Hematopoietic multipotent progenitor cell treated with erythropoietin and hydrocortisone succinate and interleukin-3 and kit ligand, for 15 days (in vitro differentiated cells): ENCODE measurements at regions not wholly inside any gene's neighbourhood (a gene's known extent, or its start where the extent isn't known, plus 50 kb on each side); places are given as distances from the start of the nearest gene placed in this dataset.

Experiments
- DNase-seq: peaks from one replicate; pipeline ENCODE4 v3.0.0-alpha.2; 2015; ENCODE audit warnings: low spot score

DNA sequence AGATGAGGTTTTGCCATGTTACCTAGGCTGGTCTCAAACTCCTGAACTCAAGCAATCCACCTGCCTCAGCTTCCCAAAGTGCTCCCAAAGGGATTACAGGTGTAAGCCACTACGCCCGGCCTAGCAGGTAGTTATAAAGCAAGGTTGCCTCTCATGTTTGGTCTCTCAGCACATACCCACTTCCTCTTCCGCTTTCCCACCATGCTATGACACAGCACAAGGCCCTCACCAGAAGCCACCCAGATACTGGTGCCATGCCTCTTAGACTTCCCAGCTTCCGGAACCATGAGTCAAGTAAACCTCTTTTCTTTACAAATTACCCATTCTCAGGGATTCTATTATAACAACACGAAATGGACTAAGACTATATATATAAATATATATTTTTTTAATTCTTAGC lies 143.6 kb downstream of the COPRS start:
- DNase-seq: no peak

DNA sequence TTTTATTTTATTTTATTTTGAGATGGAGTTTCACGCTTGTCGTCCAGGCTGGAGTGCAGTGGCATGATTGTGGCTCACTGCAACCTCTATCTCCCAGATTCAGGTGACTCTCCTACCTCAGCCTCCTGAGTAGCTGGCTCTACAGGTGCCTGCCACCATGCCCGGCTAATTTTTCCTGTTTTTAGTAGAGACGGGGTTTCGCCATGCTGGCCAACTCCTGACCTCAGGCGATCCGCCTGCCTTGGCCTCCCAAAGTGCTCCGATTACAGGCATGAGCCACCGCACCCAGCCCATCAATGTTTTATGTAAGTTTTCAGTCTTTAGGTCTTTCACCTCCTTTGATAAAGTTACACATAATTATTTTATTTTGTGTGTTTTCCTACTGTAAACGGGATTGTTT lies 154.6 kb downstream of the COPRS start:
- DNase-seq: no peak

DNA sequence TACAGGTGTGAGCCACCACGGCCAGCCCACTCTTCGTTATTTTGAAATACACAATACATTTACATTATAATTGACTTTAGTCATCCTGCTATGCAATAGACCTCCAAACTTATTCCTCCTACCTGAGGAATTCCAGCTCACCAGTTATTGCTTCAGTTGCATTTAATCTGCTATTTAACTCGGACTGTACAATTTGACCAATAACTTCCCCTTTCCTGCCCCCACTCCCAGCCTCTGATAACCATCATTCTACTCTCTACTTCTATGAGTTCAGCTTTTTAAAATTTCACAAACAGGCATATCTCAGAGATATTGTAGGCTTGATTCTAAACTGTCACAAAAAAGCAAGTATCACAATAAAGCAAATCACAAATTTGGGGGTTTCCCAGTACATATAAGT lies 157.0 kb downstream of the COPRS start:
- DNase-seq: no peak

DNA sequence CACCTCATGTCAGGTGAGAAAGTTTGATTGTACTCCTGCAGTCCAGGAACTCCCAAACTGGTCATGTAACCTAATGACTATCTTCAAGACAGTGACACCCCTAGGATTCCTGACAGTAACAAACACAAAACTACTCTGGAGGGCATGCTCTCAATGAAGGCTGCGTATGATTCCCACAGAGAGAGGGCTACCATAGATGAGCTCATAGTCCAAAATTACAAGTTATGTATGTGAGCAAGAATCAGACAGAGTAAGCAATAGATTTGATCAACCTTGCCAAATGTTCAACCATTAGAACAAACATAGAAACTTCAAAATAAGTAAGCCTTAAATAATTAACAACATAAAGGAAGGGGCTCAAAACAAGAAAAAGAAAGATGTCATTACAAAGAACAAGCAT lies 158.1 kb downstream of the COPRS start:
- DNase-seq: no peak

DNA sequence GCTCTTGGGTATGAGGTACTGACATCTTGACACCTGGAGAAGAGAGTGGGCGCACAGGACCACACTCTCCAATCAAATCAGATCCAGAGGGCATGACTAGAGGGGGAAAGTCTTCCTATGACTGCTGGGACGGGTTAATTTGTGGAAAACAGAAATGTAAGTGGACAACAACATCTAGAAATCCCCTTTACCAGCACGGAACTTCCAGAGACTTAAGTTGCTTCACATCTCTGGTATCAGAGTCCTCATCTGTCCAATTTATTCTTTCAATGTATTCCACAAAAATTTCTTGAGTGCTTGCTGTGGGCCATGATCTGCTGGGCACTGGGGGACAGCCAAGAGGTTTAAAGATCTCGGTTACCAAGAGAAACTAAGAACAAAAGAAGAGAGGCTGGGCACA lies 159.2 kb downstream of the COPRS start:
- DNase-seq: no peak

DNA sequence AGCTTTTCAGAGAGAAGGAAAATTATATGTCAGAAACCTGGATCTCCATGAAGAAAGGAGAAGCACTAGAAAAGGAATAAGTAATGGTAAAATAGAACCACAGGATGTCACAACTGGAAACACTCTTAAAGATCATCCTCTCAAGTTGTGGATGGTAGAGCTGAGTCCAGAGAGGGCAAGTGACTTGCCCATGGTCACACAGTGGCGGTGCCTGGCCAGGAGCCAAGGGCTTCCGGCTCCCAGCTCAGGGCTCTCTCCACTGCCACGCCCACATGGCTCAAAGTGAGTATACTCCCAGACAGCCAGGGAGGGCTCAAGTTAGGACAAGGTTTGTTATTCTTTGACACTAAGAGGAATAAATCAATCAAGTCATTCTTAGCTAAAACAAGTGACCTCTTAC lies 159.8 kb downstream of the COPRS start:
- DNase-seq: peak; percentile 5

DNA sequence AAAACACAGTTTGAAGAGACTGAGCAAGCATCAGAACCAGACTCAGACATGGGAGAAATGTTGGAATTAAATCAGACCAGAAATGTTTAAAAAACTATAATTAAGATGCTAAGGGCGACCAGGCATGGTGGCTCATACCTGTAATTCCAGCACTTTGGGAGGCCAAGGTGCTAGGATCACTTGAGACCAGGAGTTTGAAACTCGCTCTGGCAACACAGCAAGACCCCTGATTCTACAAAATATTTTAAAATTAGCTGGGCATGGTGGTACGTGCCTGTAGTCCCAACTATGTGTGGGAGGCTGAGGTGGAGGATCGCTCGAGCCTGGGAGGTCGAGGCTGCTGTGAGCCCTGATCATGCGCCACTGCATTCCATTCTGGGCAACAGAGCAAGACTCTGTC lies 160.3 kb downstream of the COPRS start:
- DNase-seq: no peak

DNA sequence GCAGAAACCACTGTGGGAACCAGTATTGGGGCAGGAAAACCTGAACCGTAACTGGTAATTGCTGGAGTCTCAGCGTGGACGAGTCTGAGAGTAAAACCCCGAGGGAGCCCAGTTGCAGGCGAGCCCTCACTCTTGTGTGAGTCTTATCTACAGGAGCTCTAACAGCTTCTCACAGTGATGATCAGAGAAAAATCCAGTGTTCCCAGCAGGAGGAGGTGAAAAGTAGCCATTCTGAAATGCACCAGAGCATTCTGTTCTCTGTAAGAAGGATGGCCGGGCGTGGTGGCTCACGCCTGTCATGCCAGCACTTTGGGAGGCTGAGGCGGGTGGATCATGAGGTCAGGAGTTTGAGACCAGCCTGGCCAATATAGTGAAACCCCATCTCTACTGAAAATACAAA lies 161.2 kb downstream of the COPRS start:
- no peak for DNase-seq

DNA sequence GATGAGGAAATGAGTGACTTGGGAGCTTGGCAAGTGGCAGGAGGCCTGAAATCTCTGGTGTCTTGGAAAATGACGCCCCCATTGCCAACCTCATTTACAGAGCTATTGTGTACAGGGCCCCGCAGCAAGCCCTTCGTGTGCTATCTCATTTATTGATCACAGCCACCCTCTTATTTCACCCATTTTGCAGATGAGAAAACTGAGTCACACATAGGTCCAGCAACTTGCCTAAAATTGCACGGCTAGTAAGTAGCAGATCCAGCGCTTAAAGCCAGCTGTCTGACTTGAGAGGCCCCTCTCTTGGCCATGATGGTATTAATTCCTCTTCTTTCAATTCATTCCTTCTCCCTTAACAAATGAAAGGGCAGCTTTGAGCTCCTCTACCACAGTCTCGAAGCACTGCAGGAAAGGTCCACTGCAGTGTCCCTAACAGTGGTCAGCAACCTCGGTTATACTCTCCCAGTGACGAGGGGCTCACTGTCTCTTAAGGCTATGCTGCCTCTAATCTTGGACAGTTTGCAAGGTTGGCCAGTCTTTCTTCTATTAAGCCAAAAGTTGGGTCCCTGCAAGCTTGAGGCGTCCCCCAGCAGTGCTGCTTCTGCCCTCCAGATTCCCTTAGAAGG lies 162.2 kb downstream of the COPRS start:
- no peak for DNase-seq

DNA sequence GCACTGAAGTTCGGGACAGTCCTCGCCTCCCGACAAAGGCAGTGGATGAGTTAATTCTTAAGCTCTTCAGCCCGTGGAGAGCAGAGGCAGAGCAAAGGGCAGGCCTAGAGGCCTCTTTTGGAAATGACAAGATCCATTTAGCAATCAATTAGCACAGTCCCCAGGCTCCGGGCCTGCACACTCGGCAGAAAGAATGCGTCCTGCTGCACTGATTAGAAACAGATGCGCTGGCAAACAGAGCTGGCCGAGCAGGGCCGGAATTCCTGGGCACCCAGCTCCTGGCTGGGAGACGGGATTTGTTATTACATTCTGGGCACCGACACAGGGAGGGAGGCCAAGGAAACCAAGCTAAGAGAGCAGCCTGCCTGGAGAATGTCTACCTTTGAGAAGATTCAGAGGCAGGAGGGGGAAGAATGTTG lies 162.9 kb downstream of the COPRS start:
- no peak for DNase-seq

DNA sequence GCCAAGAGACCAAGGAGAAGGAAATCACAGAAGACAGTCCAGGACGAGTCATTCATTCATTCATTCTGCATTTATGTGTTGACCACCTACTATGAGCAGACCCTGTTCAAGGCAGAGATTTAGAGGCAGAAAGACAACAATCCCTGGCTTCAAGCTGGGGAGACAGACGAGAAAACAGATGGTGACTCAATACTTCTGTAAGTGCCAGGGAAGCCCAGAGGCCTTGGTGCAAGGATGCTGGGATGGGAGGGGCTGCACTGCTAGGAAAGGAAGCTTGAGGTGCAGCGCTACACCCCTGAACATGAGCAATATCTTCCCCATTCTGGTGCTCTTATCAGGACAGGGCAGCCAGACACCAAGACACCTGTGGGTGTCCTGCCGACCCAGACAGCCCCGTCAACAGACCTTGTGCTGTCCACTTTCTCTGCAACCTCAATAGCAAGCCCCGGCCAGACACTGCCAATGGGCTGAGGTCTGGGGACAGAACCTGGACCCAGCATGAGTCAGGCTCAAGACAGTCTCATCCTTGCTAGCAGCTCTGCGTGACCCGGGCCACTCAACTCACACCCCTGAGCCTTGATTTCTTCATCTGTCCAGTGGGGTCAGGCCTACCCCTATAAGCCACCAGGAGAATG lies 163.5 kb downstream of the COPRS start:
- DNase-seq: no peak

DNA sequence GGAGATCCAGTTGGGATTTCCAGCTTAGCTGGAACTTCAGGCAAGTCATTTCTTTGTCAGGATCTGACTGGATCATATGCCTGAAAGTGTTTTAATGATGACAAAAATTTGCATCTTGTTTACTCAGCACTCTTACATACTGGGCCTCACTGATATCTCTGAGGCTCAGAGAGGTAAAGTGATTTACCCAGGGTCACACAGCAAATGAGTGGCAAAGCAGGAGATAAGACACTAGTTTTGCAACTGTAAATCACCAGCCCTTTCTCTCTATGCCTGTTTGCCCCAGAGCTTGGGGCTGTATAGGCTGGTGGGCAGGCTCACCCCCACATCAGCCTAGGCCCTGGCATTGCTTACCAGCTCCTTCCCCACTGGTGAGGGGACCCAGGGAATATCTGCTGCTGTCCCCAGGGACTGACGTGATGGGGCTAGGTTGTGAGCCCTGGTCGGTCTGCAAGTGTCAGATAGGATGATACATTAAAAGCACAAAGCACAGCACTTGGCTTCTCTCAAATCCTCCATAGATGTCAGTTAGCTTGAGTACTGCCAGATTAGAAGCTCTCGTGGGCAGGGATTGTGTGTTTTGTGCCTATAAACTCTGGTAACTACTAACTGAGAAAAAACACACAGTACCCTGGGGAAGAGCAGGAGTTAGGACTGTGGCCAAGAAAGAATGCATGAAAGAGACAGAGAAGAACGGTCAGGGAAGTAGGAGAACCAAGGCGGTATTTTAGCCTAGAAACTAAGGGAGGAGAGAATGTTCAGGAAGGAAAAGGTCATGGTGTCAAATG lies 165.4 kb downstream of the COPRS start:
- DNase-seq: no peak

DNA sequence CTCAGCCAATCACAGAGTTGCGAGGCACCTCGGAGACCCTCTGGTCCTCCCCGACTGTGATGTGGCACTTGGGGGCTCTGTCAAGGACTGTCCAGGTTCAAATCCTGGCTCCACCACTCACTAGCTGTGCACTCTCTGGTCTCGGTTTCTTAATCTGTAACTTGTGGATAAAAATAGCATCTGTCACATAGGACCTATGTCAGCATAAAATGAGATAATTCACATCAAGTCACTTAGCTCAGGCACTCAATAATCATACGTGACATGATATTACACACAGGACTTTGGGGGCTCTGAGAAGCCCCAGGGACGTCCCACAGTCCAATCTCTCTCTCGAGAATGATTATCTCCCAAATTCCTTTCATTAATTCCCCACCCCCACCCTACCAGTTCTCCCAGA lies 166.4 kb downstream of the COPRS start:
- no peak for DNase-seq

DNA sequence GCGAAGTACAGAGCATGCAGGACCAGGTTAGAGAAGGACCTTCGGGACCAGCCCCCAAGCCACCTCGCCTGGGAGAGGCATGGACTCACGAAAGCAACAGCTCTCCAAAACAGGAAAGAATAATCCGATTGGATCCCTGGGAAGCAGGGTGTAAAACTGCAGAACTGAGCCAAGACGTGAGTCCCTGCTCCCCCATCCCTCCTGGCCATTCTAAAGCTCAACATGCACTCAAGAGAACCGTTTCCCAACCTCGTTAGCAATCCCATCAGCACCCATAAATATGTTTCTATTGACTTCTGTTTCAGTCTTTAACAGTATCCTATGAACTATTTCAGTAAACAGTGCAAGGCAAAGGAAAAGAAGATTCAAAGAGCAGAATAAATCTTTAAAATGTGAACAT lies 167.0 kb downstream of the COPRS start:
- no peak for DNase-seq

DNA sequence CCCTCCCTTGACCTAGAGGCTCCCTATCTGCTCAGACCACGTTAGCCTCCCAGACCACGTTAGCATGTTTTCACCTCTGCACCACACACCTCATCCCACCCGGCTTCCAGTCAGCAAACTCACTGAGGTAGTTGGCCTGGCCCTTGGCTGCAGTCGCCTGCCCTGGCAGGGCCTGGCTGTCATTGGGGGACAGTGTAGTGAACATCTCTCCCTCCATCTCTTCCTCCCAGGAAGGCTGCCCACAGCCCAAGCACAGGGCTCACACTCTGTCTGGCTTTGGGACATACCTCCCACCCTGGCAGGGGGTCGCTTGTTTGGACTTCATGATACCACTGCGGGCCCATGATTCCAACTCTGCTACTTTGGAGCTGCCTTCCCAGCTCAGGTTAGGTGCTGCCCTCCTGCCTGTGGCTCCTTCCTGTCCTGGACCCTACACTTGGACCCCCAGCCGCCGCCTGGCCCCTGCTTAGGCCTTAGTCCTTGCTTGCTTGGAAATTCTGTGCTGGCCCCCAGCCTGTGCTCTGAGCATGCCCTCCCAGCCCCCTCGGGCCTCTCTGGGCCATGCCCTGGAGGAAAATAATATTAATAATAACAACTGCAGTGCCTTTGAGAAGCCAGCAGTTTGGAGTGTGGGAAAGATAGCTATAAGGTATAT lies 167.7 kb downstream of the COPRS start:
- no peak for DNase-seq

DNA sequence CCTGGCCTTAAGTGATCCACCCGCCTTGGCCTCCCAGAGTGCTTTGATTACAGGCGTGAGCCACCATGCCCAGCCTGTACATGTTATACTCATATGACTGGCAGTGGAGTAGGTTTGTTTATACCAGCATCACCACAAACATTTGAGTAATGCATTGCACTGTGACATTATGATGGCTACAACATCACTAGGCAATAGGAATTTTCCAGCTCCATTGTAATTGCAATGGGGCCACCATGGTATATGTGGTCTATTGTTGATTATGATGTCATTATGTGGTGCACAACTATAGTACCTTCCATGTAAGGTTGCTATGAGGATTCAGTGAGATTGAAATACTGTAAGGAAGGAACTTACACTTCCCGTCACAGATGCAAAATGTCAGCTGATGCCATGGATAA lies 168.9 kb downstream of the COPRS start:
- DNase-seq: no peak

DNA sequence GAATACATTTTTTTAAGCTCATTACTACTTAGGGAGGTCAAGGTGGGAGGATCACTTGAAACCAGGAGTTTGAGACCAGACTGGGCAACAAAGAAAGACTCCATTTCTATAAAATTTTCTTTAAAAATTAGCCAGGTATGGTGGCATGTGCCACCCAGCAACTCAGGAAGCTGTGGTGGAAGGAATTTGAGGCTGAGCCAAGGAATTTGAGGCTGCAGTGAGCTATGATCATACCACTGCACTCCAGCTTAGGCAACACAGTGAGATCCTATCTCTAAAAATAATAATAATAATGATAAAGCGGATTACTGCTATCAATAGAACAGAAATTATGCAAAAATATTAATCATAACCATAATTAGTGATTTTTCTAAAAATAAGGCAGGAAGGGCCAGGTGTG lies 170.3 kb downstream of the COPRS start:
- no peak for DNase-seq

DNA sequence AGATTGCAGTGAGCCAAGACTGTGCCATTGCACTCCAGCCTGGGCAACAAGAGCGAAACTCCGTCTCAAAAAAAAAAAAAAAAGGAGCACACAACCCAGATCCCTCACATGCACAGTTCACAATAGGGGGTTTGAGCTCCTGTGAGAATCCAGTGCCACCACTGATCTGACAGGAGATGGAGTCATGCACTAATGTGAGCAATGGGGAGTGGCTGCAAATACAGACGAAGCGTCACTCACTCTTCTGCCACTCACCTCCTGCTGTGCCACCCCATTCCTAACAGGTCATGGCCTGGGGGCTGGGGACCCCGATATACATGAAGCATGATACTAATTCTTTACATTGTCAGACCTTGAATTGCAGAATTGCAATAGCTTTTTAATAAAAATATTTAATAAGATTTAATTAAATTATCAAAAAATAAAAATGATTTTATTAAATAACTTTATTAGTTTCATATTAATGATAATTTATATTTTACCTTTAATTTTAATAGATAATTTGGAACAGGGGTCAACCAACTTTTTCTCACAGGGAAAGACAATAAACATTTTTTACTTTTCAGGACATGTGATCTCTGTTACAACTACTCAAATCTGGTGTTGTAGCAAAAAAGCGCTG lies 171.4 kb downstream of the COPRS start:
- DNase-seq: no peak

DNA sequence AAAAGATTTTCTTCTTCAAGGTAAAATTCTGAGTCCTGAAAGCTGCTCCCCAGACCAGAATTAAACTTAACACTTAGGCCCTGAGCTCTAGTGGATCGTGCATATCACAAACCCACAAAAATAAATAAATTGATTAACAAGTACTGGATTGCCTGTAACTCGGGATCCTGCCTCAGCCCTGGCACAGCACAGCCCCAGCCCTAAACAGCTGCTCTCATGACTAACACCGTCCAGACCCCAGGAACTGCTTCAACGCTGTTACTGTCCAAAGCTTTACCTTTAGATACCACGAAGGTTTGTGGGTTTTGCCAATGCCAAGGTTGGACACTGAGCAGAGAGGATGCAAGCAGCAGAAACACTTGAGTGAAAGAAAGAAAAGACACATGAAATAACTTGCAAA lies 172.5 kb downstream of the COPRS start:
- DNase-seq: no peak

DNA sequence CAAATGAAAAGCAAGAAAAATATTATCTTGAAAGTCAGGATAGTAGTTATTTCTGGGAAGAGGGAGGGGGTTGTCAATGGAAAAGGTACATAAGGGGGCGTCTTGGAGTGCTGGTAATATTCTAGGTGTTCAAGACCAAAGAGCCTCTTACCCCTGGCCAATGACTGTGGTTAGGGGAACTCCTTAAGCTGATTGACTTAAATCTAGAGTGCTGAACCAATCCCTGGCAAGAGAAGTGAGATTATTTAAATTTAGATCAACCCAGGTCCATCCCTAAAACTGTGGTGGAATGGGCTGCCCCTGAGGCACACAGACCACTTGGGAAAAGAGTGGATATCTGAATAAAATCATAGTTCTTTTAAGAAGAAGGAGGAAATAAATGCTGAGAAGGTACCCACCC lies 174.1 kb downstream of the COPRS start:
- no peak for DNase-seq

DNA sequence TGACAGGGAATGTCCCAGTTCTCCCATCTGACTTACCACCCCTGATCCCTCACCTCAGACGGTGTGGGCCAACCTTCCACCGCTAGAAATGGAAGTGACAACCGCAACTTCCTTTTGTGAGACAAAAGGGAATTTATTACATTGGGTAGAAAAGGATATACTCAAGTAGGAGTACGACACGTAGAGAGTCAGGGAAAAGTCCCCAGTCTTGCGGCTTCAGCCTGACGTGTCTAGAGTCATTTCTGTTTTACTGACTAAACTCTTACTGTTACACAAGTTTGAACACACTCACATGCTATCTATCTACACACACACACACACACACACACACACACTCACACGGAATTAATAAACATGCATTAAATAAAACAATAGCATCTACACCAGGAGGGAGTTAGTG lies 178.9 kb downstream of the COPRS start:
- DNase-seq: no peak

DNA sequence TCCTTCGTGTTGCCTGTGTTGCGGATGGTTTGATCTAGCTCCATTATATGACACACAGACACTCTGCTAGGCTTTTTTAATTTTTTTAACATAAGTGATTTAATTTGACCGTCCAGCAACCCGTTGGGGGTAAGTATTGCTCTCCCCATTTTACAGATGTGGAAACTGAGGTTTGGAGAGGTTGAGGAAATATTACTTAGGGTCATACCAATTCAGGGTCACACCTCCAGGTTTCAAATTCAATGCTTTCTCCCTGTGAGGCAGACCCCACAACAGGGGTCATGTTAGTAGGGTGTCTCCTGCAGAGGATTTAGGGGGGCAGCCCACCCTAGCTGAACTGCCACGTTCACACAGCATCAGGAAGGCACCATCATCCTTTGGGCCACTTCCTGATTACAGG lies 179.4 kb downstream of the COPRS start:
- DNase-seq: no peak

DNA sequence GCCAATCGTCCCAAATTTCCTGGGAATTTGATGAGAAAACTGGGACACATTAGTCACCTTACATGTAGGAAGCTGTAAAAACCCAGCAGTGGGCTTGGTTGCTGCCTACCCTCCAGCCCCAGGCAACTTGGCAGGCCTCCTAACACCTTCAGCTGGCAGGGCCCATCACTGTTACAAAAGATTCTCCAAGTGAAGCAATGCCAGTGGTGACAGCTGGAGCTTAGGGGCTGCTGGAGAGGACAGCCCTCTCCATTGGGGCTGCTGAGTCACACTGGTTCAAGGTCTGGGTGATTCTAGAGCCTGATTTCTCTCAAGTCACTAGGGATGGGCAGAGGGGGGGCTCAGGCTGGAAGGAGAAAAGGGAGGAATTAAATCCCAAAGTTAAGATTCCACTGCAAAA lies 180.6 kb downstream of the COPRS start:
- no peak for DNase-seq
